HL-60 (cell line): ENCODE measurements at regions not wholly inside any gene's neighbourhood (a gene's known extent, or its start where the extent isn't known, plus 50 kb on each side); places are given as distances from the start of the nearest gene placed in this dataset.

Experiments used
- DNase-seq, 2 experiments: peaks; one replicate each; pipeline ENCODE4 v3.0.0-alpha.2; 2010 to 2020; ENCODE audit warnings: low read depth in 1 of 2, low spot score in 1 of 2
- H3K27ac ChIP-seq: fragments of 250-450 bp; sonication (Bioruptor Pico); replicated peaks from 2 replicates; pipeline ENCODE4 v1.5.1; 2020; ENCODE audit warnings: mild to moderate bottlenecking, moderate library complexity
- H3K27me3 ChIP-seq: fragments of 250-450 bp; sonication (Bioruptor Pico); 2 replicates; pipeline ENCODE4 v1.5.1; 2021; ENCODE audit warnings: mild to moderate bottlenecking, moderate library complexity; ENCODE audit not compliant: insufficient read depth, poor library complexity, severe bottlenecking
- H3K4me3 ChIP-seq: replicated peaks from 2 replicates; pipeline ENCODE4 v1.5.1; 2011; ENCODE audit warnings: mild to moderate bottlenecking, control low read depth, low read length; ENCODE audit not compliant: insufficient read depth
- GABPA ChIP-seq: IDR thresholded peaks from 2 replicates; pipeline ENCODE4 v1.6.1; 2012; ENCODE audit warnings: low read depth
- POLR2AphosphoS5 ChIP-seq: IDR thresholded peaks from 2 replicates; pipeline ENCODE4 v1.6.1; 2012; ENCODE audit warnings: low read depth
- SPI1 ChIP-seq: IDR thresholded peaks from 2 replicates; pipeline ENCODE4 v1.6.1; 2012; ENCODE audit warnings: low read depth, mild to moderate bottlenecking, borderline replicate concordance
- TF ChIP-seq, protein P1 (sequence below): IDR thresholded peaks from 2 replicates; pipeline ENCODE4 v1.6.1; 2012; ENCODE audit warnings: low read depth; ENCODE audit not compliant: insufficient replicate concordance
- TF ChIP-seq, protein P2 (sequence below): IDR thresholded peaks from one replicate; pipeline ENCODE4 v1.5.1; 2011; ENCODE audit warnings: low read length, control low read depth, inconsistent platforms; ENCODE audit not compliant: insufficient read depth

DNA sequence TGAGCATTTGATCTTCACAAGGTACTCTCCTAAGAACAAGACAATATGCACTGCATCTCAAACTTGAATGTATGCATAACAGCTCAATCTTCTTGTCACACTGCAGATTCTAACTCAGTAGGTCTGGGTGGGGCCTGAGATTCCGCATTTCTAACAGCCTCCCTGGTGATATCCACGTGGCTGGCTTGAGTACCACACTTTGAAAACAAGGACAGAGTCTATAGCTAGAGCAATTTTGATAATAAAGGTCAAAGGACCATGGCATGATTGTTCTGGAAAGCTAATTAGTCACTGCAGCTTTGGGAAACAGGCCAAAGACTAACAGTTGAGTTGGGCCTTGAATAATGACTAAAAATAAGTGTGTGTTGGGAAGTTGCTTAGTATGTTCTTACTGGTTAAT lies 213.3 kb downstream of the GBA3 start:
- Histone ChIP-seq H3K27me3 (peaks cover 2% of the 10 kb centered on the region), H3K27ac (no peak overlapping the region), H3K4me3 (no peak overlapping the region)
- DNase-seq: no peak
- no peak for TF ChIP-seq SPI1

DNA sequence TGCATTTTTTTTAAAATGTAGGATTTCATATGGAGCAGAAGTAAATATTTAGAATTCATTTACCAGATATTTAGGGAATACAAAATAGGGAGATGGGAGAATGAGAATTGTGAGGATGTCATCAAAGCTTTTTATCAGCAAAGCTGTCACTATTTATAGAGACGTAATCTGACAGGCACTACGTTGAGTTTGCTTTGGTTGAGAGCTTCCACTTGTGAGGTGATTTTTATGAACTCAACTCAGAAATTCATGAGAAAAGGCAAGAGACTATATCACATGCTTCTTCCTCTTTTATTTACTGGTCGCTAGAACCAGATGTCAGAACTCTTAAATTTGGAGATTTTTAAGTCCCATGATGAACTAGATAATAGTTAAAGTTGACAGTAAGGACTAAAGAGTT lies 211.2 kb downstream of the GBA3 start:
- peaks cover 2% of the 10 kb centered on the region for H3K27me3 ChIP-seq
- no peak for TF ChIP-seq GABPA
- TF ChIP-seq, protein P1, sequence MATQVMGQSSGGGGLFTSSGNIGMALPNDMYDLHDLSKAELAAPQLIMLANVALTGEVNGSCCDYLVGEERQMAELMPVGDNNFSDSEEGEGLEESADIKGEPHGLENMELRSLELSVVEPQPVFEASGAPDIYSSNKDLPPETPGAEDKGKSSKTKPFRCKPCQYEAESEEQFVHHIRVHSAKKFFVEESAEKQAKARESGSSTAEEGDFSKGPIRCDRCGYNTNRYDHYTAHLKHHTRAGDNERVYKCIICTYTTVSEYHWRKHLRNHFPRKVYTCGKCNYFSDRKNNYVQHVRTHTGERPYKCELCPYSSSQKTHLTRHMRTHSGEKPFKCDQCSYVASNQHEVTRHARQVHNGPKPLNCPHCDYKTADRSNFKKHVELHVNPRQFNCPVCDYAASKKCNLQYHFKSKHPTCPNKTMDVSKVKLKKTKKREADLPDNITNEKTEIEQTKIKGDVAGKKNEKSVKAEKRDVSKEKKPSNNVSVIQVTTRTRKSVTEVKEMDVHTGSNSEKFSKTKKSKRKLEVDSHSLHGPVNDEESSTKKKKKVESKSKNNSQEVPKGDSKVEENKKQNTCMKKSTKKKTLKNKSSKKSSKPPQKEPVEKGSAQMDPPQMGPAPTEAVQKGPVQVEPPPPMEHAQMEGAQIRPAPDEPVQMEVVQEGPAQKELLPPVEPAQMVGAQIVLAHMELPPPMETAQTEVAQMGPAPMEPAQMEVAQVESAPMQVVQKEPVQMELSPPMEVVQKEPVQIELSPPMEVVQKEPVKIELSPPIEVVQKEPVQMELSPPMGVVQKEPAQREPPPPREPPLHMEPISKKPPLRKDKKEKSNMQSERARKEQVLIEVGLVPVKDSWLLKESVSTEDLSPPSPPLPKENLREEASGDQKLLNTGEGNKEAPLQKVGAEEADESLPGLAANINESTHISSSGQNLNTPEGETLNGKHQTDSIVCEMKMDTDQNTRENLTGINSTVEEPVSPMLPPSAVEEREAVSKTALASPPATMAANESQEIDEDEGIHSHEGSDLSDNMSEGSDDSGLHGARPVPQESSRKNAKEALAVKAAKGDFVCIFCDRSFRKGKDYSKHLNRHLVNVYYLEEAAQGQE: no peak
- TF ChIP-seq POLR2AphosphoS5: no peak
- TF ChIP-seq, protein P2, sequence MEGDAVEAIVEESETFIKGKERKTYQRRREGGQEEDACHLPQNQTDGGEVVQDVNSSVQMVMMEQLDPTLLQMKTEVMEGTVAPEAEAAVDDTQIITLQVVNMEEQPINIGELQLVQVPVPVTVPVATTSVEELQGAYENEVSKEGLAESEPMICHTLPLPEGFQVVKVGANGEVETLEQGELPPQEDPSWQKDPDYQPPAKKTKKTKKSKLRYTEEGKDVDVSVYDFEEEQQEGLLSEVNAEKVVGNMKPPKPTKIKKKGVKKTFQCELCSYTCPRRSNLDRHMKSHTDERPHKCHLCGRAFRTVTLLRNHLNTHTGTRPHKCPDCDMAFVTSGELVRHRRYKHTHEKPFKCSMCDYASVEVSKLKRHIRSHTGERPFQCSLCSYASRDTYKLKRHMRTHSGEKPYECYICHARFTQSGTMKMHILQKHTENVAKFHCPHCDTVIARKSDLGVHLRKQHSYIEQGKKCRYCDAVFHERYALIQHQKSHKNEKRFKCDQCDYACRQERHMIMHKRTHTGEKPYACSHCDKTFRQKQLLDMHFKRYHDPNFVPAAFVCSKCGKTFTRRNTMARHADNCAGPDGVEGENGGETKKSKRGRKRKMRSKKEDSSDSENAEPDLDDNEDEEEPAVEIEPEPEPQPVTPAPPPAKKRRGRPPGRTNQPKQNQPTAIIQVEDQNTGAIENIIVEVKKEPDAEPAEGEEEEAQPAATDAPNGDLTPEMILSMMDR: no peak
- no peak for TF ChIP-seq SPI1
- no peak overlapping the region for H3K4me3 ChIP-seq
- H3K27ac ChIP-seq: no peak overlapping the region
- DNase-seq: no peak

DNA sequence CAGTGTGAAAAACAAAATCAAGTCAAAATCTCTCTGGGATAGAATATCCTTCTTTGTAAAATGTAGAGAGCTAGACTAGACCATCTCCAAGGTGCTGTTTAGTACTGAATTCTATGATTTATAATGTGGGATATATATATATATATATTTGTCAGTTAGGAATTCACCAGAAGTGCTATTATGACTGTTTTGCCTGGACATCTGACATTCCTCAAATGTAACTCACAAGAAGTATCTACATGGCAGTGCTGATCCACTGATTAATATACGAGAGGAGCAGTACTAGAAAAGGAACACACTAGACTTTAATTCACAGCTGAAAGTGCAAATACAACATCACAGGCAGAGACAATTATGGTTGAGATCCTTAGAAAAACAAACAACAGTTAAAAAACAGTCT lies 208.9 kb downstream of the GBA3 start:
- no peak for TF ChIP-seq GABPA
- TF ChIP-seq SPI1: no peak
- no peak for TF ChIP-seq POLR2AphosphoS5
- TF ChIP-seq, protein P1: no peak
- TF ChIP-seq, protein P2: no peak
- H3K27ac ChIP-seq: no peak overlapping the region
- no peak for DNase-seq
- H3K4me3 ChIP-seq: no peak overlapping the region
- H3K27me3 ChIP-seq: peaks cover 2% of the 10 kb centered on the region

DNA sequence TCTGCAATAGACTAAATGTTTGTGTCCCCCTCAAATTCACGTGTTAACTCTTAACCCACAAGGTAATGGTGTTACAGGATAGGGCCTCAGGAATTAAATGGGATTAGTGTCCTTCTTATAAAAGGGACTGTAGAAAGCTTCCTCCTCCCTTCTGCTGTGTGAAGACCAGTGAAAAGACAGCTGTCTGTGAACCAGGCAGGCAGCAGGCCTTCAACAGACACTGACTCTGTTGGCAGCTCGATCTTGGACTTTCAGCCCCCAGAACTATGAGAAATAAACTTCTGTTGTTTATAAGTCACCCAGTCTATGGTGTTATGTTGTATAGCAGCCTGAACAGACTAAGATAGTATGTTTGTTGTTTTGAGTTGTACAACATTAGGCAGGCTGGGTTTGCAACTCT lies 208.1 kb downstream of the GBA3 start:
- peaks cover 2% of the 10 kb centered on the region for H3K27me3 ChIP-seq
- DNase-seq: no peak
- TF ChIP-seq, protein P2: no peak
- no peak for TF ChIP-seq SPI1
- no peak for TF ChIP-seq GABPA
- TF ChIP-seq, protein P1: no peak
- no peak for TF ChIP-seq POLR2AphosphoS5
- no peak overlapping the region for H3K4me3 ChIP-seq
- no peak overlapping the region for H3K27ac ChIP-seq
